Neural progenitor cell (in vitro differentiated cells): ENCODE measurements at regions not wholly inside any gene's neighbourhood (a gene's known extent, or its start where the extent isn't known, plus 50 kb on each side); places are given as distances from the start of the nearest gene placed in this dataset.

Experiments
- CTCF ChIP-seq: fragments of 200-600 bp; sonication (generic); IDR thresholded peaks from 2 replicates; pipeline ENCODE4 v1.5.1; 2017; ENCODE audit warnings: antibody characterized with exemption, mild to moderate bottlenecking
- EZH2phosphoT487 ChIP-seq: fragments of 200-600 bp; sonication (generic); IDR thresholded peaks from 2 replicates; pipeline ENCODE4 v1.6.1; 2017; ENCODE audit warnings: antibody characterized with exemption

- no peak for TF ChIP-seq CTCF
- TF ChIP-seq EZH2phosphoT487: no peak
Observed at GRCh38 chr3:80395023-80395422, 627.2 kb upstream of the ROBO1 start.
